NB4 (cell line): ENCODE measurements at regions not wholly inside any gene's neighbourhood (a gene's known extent, or its start where the extent isn't known, plus 50 kb on each side); places are given as distances from the start of the nearest gene placed in this dataset.

ENCODE experiments used
- DNase-seq: peaks from one replicate; pipeline ENCODE4 v3.0.0; 2010; ENCODE audit warnings: low read depth
- H3K4me3 ChIP-seq: one replicate; pipeline ENCODE4 v1.5.1; 2011; ENCODE audit warnings: mild to moderate bottlenecking, low read depth, low read length, moderate library complexity
- CTCF ChIP-seq: IDR thresholded peaks from one replicate; pipeline ENCODE4 v1.5.1; 2012; ENCODE audit warnings: low read depth, low read length
- MAX ChIP-seq: IDR thresholded peaks from 2 replicates; pipeline ENCODE4 v1.6.1; 2011; ENCODE audit warnings: low read depth, low read length
- MYC ChIP-seq: IDR thresholded peaks from 2 replicates; pipeline ENCODE4 v1.6.1; 2011; ENCODE audit warnings: low read depth, low read length
- POLR2A ChIP-seq: IDR thresholded peaks from 2 replicates; pipeline ENCODE4 v1.6.1; 2011; ENCODE audit warnings: mild to moderate bottlenecking; ENCODE audit not compliant: insufficient read length; ENCODE audit errors: extremely low read depth

- no peak for DNase-seq
- TF ChIP-seq MAX, result no peak
- no peak for TF ChIP-seq POLR2A
- TF ChIP-seq CTCF, result no peak
- no peak for TF ChIP-seq MYC
- no peak overlapping the region for H3K4me3 ChIP-seq
These were observed 176.5 kb downstream of the CARTPT start for GRCh38 chr5:71895546-71895945.

GRCh38 chr5:71899865-71900342, 180.8 kb downstream of the CARTPT start:
- TF ChIP-seq MYC (no peak), CTCF (no peak), MAX (no peak), POLR2A (no peak)
- DNase-seq, result no peak
- no peak overlapping the region for H3K4me3 ChIP-seq

GRCh38 chr5:71903808-71904207, 184.7 kb downstream of the CARTPT start:
- no peak for DNase-seq
- no peak overlapping the region for H3K4me3 ChIP-seq
- TF ChIP-seq MAX (no peak), POLR2A (no peak), MYC (no peak), CTCF (no peak)

GRCh38 chr5:71904852-71905251, 185.8 kb downstream of the CARTPT start:
- no peak overlapping the region for H3K4me3 ChIP-seq
- DNase-seq, result no peak
- TF ChIP-seq MAX (no peak), CTCF (no peak), POLR2A (no peak), MYC (no peak)

- no peak overlapping the region for H3K4me3 ChIP-seq
- DNase-seq, result no peak
These were observed 187.0 kb downstream of the CARTPT start for GRCh38 chr5:71905834-71906711.

More at GRCh38 chr5:71905834-71906711, 187.0 kb downstream of the CARTPT start:
- TF ChIP-seq MYC (no peak), MAX (no peak), CTCF (no peak)
